CD4-positive, alpha-beta T cell (primary cell): ENCODE measurements at regions not wholly inside any gene's neighbourhood (a gene's known extent, or its start where the extent isn't known, plus 50 kb on each side); places are given as distances from the start of the nearest gene placed in this dataset.
"Not testable (repeated sequence)": the region's sequence is repeated elsewhere in the genome, so short reads cannot be mapped to it uniquely, and the experiment has no call there.

ENCODE experiments used
- ATAC-seq: fragments of 200-7000 bp; cut with Tn5 transposase; one replicate; pipeline ENCODE4 v1.10.0; 2022; ENCODE audit warnings: mild to moderate bottlenecking; ENCODE audit not compliant: poor library complexity
- CTCF ChIA-PET: fragments of 350-600 bp; sonication (Branson Sonifier 250); formaldehyde crosslinking; loops from one replicate; lab custom pipeline; 2021; ENCODE audit warnings: antibody characterized with exemption, inconsistent platforms; lab: Charles Lee
- POLR2A ChIA-PET: fragments of 350-600 bp; sonication (Branson Sonifier 250); formaldehyde crosslinking; loops from one replicate; lab custom pipeline; 2021; ENCODE audit warnings: antibody characterized with exemption, inconsistent platforms; lab: Charles Lee
- DNase-seq, 14 experiments: peaks; one replicate each; pipeline ENCODE4 v3.0.0-alpha.2; 2013 to 2020; ENCODE audit warnings: mixed read lengths in 2 of 14
- H3K27ac ChIP-seq, 2 donors: one replicate each; pipeline versions ENCODE4 v1.5.1 to v1.7.0; 2013; ENCODE audit warnings: low read length in 2 of 2, low read depth in 1 of 2, mild to moderate bottlenecking in 1 of 2
- H3K27me3 ChIP-seq, 2 experiments: 1 replicate in 1 of 2; 2 replicates in 1 of 2; pipeline versions ENCODE4 v1.6.1 to v1.7.0; 2013; ENCODE audit warnings: low read length in 2 of 2, control low read depth in 1 of 2, mild to moderate bottlenecking in 1 of 2, moderate library complexity in 1 of 2; ENCODE audit not compliant: insufficient read depth in 2 of 2, control insufficient read depth in 1 of 2
- H3K36me3 ChIP-seq: one replicate; pipeline ENCODE4 v1.6.1; 2013; ENCODE audit warnings: low read length, control low read depth; ENCODE audit not compliant: insufficient read depth
- H3K4me1 ChIP-seq: one replicate; pipeline ENCODE4 v1.6.1; 2013; ENCODE audit warnings: low read length, control low read depth; ENCODE audit not compliant: insufficient read depth
- H3K4me3 ChIP-seq: one replicate; pipeline ENCODE4 v1.5.1; 2013; ENCODE audit warnings: mild to moderate bottlenecking, low read length, moderate library complexity
- H3K9me3 ChIP-seq, 2 experiments: 1 replicate in 1 of 2; 2 replicates in 1 of 2; pipeline versions ENCODE4 v1.6.1 to v1.7.0; 2013; ENCODE audit warnings: low read length in 2 of 2, mild to moderate bottlenecking in 2 of 2, control low read depth in 1 of 2, moderate library complexity in 1 of 2; ENCODE audit not compliant: control insufficient read depth in 1 of 2, insufficient read depth in 1 of 2
- H3K27ac Mint-ChIP-seq: one replicate; pipeline ENCODE4 v1.8.0; 2020; ENCODE audit warnings: mixed read lengths
- H3K27me3 Mint-ChIP-seq: one replicate; pipeline ENCODE4 v1.8.0; 2021; ENCODE audit warnings: mixed read lengths
- H3K36me3 Mint-ChIP-seq: one replicate; pipeline ENCODE4 v1.8.0; 2021; ENCODE audit warnings: low read depth, mixed read lengths
- H3K4me1 Mint-ChIP-seq: one replicate; pipeline ENCODE4 v1.8.0; 2021; ENCODE audit warnings: low read depth, mixed read lengths
- H3K4me3 Mint-ChIP-seq: one replicate; pipeline ENCODE4 v1.8.0; 2020; ENCODE audit warnings: mild to moderate bottlenecking, mixed read lengths
- H3K9me3 Mint-ChIP-seq: one replicate; pipeline ENCODE4 v1.8.0; 2020; ENCODE audit warnings: mixed read lengths
- intact Hi-C, 2 experiments: fragments of 100-400 bp; cut with DNase I in 1 of 2; cut with micrococcal nuclease in 1 of 2; formaldehyde crosslinking; loops; one replicate each; pipeline versions ENCODE4 v1.15.1 to v1.9.0; 2023 to 2025; cut with DNase I, micrococcal nuclease
- TF ChIP-seq, protein P1 (sequence below): fragments of 200-600 bp; IDR thresholded peaks from one replicate; pipeline ENCODE4 v1.8.0; 2022; ENCODE audit warnings: antibody characterized with exemption, mild to moderate bottlenecking

DNA sequence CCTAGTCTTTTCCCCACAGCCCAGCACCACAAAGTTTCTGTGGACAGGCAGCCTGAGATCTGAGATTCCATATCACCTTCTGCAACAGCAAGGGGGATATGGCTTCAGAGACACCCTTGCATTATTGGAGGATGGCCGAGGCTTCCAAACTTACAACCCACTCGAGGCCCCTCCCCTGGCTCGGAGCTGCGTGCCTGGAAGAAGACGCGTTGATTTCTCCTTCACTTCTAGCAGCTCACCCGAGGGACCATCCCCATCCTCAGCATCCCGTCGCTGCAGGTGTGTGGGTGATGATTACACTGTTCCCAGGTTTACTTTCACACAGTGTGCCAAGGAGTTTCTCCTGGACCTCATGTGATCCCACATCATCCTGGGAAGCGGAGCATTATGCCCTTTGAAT, 277.9 kb downstream of the MATN1 start:
- H3K9me3 Mint-ChIP-seq, result peaks cover 5% of the 10 kb centered on the region
- H3K36me3 ChIP-seq, result no peaks in the 10 kb centered on the region
- no peaks in the 10 kb centered on the region for H3K9me3 ChIP-seq
- H3K27me3 Mint-ChIP-seq, result peaks cover 7% of the 10 kb centered on the region
- intact Hi-C loops, result no loop called here
- H3K27me3 ChIP-seq, result peaks cover 3 to 5% of the 10 kb centered on the region in 2 experiments
- ChIA-PET POLR2A (no interaction called here), CTCF (no interaction called here)
- no peak overlapping the region for H3K27ac Mint-ChIP-seq
- no peak overlapping the region for H3K4me3 Mint-ChIP-seq
- TF ChIP-seq, protein P1, sequence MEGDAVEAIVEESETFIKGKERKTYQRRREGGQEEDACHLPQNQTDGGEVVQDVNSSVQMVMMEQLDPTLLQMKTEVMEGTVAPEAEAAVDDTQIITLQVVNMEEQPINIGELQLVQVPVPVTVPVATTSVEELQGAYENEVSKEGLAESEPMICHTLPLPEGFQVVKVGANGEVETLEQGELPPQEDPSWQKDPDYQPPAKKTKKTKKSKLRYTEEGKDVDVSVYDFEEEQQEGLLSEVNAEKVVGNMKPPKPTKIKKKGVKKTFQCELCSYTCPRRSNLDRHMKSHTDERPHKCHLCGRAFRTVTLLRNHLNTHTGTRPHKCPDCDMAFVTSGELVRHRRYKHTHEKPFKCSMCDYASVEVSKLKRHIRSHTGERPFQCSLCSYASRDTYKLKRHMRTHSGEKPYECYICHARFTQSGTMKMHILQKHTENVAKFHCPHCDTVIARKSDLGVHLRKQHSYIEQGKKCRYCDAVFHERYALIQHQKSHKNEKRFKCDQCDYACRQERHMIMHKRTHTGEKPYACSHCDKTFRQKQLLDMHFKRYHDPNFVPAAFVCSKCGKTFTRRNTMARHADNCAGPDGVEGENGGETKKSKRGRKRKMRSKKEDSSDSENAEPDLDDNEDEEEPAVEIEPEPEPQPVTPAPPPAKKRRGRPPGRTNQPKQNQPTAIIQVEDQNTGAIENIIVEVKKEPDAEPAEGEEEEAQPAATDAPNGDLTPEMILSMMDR, result no peak
- no peak overlapping the region for H3K4me3 ChIP-seq
- ATAC-seq, result no peak
- no peak for DNase-seq
- no peak overlapping the region for H3K27ac ChIP-seq
- H3K4me1 ChIP-seq, result no peaks in the 10 kb centered on the region
- no peaks in the 10 kb centered on the region for H3K36me3 Mint-ChIP-seq
- H3K4me1 Mint-ChIP-seq, result no peaks in the 10 kb centered on the region

DNA sequence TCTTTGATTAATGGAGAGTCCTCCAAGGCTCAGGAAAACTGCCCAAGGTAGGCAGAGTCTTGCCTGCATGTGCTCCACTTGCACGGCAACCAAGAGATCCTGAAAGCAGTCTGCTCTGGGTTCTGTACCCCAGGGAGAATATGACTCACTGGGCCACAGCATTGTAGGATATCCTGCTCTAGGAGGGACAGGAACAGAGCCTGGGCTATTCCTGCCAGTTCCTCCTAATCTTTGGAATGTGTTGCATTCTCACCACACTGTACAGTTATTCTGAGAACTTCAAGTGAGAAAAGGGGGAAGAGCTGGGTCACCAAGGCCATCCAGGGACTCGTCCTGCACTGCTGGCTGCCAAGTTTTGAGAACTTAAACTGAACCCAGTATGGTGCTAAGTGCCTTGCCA, 278.5 kb downstream of the MATN1 start:
- DNase-seq, result no peak
- Mint-ChIP-seq H3K4me1 (no peaks in the 10 kb centered on the region), H3K9me3 (peaks cover 5% of the 10 kb centered on the region), H3K27ac (no peak overlapping the region), H3K27me3 (peaks cover 3% of the 10 kb centered on the region), H3K4me3 (no peak overlapping the region), H3K36me3 (no peaks in the 10 kb centered on the region)
- no peak for ATAC-seq
- Histone ChIP-seq H3K27me3 (peaks cover 3 to 5% of the 10 kb centered on the region in 2 experiments), H3K9me3 (no peaks in the 10 kb centered on the region), H3K4me3 (no peak overlapping the region), H3K27ac (no peak overlapping the region), H3K36me3 (no peaks in the 10 kb centered on the region), H3K4me1 (no peaks in the 10 kb centered on the region)
- CTCF ChIA-PET, result no interaction called here
- POLR2A ChIA-PET, result no interaction called here
- intact Hi-C loops, result no loop called here
- TF ChIP-seq, protein P1, result no peak

GRCh38 chr1:30444401-30444800, 279.0 kb downstream of the MATN1 start:
- Mint-ChIP-seq H3K27me3 (peaks cover 3% of the 10 kb centered on the region), H3K4me1 (no peaks in the 10 kb centered on the region), H3K4me3 (no peak overlapping the region), H3K27ac (no peak overlapping the region), H3K36me3 (no peaks in the 10 kb centered on the region), H3K9me3 (peaks cover 5% of the 10 kb centered on the region)
- Histone ChIP-seq H3K36me3 (no peaks in the 10 kb centered on the region), H3K27ac (no peak overlapping the region), H3K4me1 (no peaks in the 10 kb centered on the region), H3K27me3 (peaks cover 3 to 5% of the 10 kb centered on the region in 2 experiments), H3K4me3 (no peak overlapping the region), H3K9me3 (no peaks in the 10 kb centered on the region)
- ATAC-seq (no peak), DNase-seq (no peak)
- ChIA-PET CTCF (no interaction called here), POLR2A (no interaction called here)
- intact Hi-C loops, result no loop called here
- TF ChIP-seq, protein P1, result no peak

DNA sequence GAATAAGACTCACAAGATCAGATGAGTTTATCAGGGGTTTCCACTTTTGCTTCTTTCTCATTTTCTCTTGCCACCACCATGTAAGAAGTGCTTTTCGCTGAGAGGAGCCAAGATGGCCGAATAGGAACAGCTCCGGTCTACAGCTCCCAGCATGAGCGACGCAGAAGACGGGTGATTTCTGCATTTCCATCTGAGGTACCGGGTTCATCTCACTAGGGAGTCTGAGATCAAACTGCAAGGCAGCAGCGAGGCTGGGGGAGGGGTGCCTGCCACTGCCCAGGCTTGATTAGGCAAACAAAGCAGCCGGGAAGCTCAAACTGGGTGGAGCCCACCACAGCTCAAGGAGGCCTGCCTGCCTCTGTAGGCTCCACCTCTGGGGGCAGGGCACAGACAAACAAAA, 285.1 kb downstream of the MATN1 start:
- H3K36me3 Mint-ChIP-seq, ATAC-seq, H3K36me3 ChIP-seq, H3K9me3 Mint-ChIP-seq, POLR2A ChIA-PET, DNase-seq, H3K4me3 Mint-ChIP-seq, H3K4me1 ChIP-seq, H3K9me3 ChIP-seq, H3K4me1 Mint-ChIP-seq, H3K27ac ChIP-seq, H3K27ac Mint-ChIP-seq, H3K4me3 ChIP-seq, CTCF ChIA-PET, intact Hi-C loops: not testable (repeated sequence)
- peaks cover 23% of the 10 kb centered on the region for H3K27me3 Mint-ChIP-seq
- H3K27me3 ChIP-seq, result peaks cover 0 to 11% of the 10 kb centered on the region in 2 experiments
